Keratinocyte (primary cell): ENCODE measurements at regions not wholly inside any gene's neighbourhood (a gene's known extent, or its start where the extent isn't known, plus 50 kb on each side); places are given as distances from the start of the nearest gene placed in this dataset.

Experiments used
- CTCF ChIP-seq, 3 experiments: IDR thresholded peaks in 1 of 3; conservative IDR thresholded peaks in 1 of 3; optimal IDR thresholded peaks in 1 of 3; 2 replicates in 2 of 3; 3 replicates in 1 of 3; pipeline versions ENCODE3 to v1.5.1; 2011; ENCODE audit warnings: low read length in 3 of 3, mild to moderate bottlenecking in 3 of 3, moderate library complexity in 2 of 3, control low read depth in 1 of 3, inconsistent platforms in 1 of 3; ENCODE audit not compliant: insufficient read depth in 2 of 3; ENCODE audit errors: extremely low read depth in 1 of 3
- EZH2 ChIP-seq: IDR thresholded peaks from one replicate; pipeline ENCODE4 v1.6.1; 2012; ENCODE audit warnings: inconsistent platforms, mild to moderate bottlenecking, low read length, moderate library complexity

GRCh38 chr6:71209206-71209605 lies 79.4 kb upstream of the OGFRL1 start:
- TF ChIP-seq CTCF (optimal IDR thresholded peaks at IDR 0.05 in 1 of 3, IDR thresholded peaks at IDR 0.05 in 1 of 3, conservative IDR thresholded peaks at IDR 0.05 in 1 of 3; ENCODE audit: extremely low read depth in 1 of 3, insufficient read depth in 2 of 3, low read length in 3 of 3), result no peak
- TF ChIP-seq EZH2, result no peak
